MCF 10A (cell line): ENCODE measurements at regions not wholly inside any gene's neighbourhood (a gene's known extent, or its start where the extent isn't known, plus 50 kb on each side); places are given as distances from the start of the nearest gene placed in this dataset.
A peak's percentile ranks its signal among the peaks of the same experiment; 100 is the strongest.

ENCODE experiments used
- BruUV-seq: library from RNA; stranded (reverse); fragments of 400-500 nt; replicated peaks from 2 replicates; lab custom pipeline; 2021; lab: Mats Ljungman, UMichigan
- CTCF ChIA-PET: fragments of 300-600 bp; sonication (Branson Sonifier 250); formaldehyde crosslinking; extraction: SDS; loops from one replicate; lab custom pipeline; 2021; ENCODE audit warnings: antibody characterized with exemption, inconsistent platforms; lab: Yijun Ruan, JAX
- POLR2A ChIA-PET: fragments of 300-600, 350-650 bp; sonication (Branson Sonifier 250); formaldehyde crosslinking; extraction: SDS; loops from one replicate; lab custom pipeline; 2020; ENCODE audit warnings: antibody characterized with exemption, inconsistent platforms; lab: Yijun Ruan, JAX
- DNase-seq: peaks from one replicate; pipeline ENCODE4 v3.0.0-alpha.2; 2018; ENCODE audit not compliant: unreplicated experiment
- H3K27ac Mint-ChIP-seq: one replicate; pipeline ENCODE4 v1.8.0; 2022; ENCODE audit warnings: mild to moderate bottlenecking, low read depth, mixed read lengths; ENCODE audit not compliant: unreplicated experiment
- H3K27me3 Mint-ChIP-seq: one replicate; pipeline ENCODE4 v1.8.0; 2022; ENCODE audit warnings: mixed read lengths; ENCODE audit not compliant: insufficient read depth, unreplicated experiment
- H3K36me3 Mint-ChIP-seq: one replicate; pipeline ENCODE4 v1.8.0; 2022; ENCODE audit warnings: mild to moderate bottlenecking, moderate library complexity, mixed read lengths; ENCODE audit not compliant: insufficient read depth, unreplicated experiment
- H3K4me1 Mint-ChIP-seq: one replicate; pipeline ENCODE4 v1.8.0; 2022; ENCODE audit warnings: mixed read lengths; ENCODE audit not compliant: insufficient read depth, unreplicated experiment
- H3K4me3 Mint-ChIP-seq: one replicate; pipeline ENCODE4 v1.8.0; 2022; ENCODE audit warnings: mild to moderate bottlenecking, moderate library complexity, mixed read lengths; ENCODE audit not compliant: unreplicated experiment
- H3K9me3 Mint-ChIP-seq: one replicate; pipeline ENCODE4 v1.8.0; 2022; ENCODE audit warnings: mixed read lengths; ENCODE audit not compliant: unreplicated experiment
- intact Hi-C: fragments of 100-400 bp; cut with micrococcal nuclease; formaldehyde crosslinking; loops from 2 replicates; pipeline ENCODE4 v1.14.1; 2022
- TF ChIP-seq, protein P1 (sequence below): fragments of 200-600 bp; IDR thresholded peaks from one replicate; pipeline ENCODE4 v1.8.0; 2022; ENCODE audit warnings: antibody characterized with exemption, mild to moderate bottlenecking; ENCODE audit not compliant: unreplicated experiment

DNA sequence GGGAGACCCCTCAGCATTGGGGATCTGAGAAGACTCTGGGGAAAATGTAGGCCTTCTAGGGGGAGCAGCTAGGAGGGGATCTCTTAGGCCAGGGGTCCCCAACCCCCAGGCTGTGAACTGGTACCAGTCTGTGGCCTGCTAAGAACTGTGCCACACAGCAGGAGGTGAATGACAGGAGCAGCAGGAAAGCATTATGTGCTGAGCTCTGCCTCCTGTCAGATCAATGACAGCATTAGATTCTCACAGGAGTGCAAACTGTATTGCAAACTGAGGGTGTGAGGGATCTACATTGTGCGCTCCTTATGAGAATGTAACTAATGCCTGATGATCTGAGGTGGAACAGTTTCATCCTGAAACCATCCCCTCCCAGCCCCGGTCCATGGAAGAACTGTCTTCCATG, 127.3 kb downstream of the SCG2 start:
- POLR2A ChIA-PET = interaction anchor here (0.7 kb wide), 1 partner anchor 110 kb away, joined by 3 read pairs; no protein-coding TSS in a partner anchor
- TF ChIP-seq, protein P1, sequence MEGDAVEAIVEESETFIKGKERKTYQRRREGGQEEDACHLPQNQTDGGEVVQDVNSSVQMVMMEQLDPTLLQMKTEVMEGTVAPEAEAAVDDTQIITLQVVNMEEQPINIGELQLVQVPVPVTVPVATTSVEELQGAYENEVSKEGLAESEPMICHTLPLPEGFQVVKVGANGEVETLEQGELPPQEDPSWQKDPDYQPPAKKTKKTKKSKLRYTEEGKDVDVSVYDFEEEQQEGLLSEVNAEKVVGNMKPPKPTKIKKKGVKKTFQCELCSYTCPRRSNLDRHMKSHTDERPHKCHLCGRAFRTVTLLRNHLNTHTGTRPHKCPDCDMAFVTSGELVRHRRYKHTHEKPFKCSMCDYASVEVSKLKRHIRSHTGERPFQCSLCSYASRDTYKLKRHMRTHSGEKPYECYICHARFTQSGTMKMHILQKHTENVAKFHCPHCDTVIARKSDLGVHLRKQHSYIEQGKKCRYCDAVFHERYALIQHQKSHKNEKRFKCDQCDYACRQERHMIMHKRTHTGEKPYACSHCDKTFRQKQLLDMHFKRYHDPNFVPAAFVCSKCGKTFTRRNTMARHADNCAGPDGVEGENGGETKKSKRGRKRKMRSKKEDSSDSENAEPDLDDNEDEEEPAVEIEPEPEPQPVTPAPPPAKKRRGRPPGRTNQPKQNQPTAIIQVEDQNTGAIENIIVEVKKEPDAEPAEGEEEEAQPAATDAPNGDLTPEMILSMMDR = no peak
- no peak for DNase-seq
- H3K27ac Mint-ChIP-seq = no peak overlapping the region
- H3K36me3 Mint-ChIP-seq = no peaks in the 10 kb centered on the region
- no peaks in the 10 kb centered on the region for H3K9me3 Mint-ChIP-seq
- H3K4me3 Mint-ChIP-seq = no peak overlapping the region
- CTCF ChIA-PET = interaction anchor here (0.6 kb wide), 1 partner anchor 708 kb away, joined by 3 read pairs; no protein-coding TSS in a partner anchor
- no TSS peak for BruUV-seq
- intact Hi-C loops = no loop called here
- peaks cover 6% of the 10 kb centered on the region for H3K4me1 Mint-ChIP-seq
- no peaks in the 10 kb centered on the region for H3K27me3 Mint-ChIP-seq

DNA sequence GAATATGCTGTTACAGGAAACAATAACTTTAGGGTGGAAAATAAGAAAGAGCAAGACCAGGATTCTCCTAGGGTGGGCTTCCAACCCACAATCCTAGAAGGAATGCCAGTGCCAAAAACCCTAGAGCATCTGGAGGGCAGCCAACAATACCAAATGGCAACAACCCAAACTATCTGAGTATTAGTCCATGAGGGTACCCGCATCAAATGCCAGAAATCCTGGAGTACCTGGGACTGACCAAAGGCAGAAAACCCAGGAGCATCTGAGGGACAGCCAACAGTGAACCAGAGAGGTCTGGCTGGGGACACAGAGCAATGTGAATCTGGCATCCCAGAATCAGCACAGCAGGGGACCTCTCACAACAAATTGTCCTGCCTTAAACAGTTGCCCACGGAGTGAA, 126.3 kb downstream of the SCG2 start:
- Mint-ChIP-seq H3K27ac (no peak overlapping the region), H3K36me3 (no peaks in the 10 kb centered on the region), H3K4me1 (peaks cover 6% of the 10 kb centered on the region), H3K9me3 (no peaks in the 10 kb centered on the region), H3K27me3 (no peaks in the 10 kb centered on the region), H3K4me3 (no peak overlapping the region)
- intact Hi-C loops = no loop called here
- TF ChIP-seq, protein P1 = no peak
- BruUV-seq = no TSS peak
- ChIA-PET POLR2A (no interaction called here), CTCF (no interaction called here)
- DNase-seq = no peak

DNA sequence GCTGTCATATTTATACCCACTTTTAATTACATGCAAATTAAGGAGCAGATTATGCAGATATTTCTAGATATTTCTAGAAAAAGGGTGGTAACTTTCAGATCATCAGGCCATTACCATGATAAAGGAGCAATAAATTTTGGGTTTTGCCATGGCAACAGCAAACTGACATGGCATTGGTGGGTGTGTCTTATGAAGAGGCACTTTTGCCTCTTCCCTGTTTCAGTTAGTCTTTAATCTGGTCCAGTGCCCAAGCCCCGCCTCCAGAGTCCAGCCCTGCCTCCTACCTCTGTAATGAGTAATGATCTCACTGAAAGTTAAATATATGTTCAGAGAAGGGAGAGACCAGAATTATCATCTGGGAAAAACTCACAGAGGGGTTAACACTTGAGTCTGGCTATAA, 124.8 kb downstream of the SCG2 start:
- BruUV-seq = no TSS peak
- TF ChIP-seq, protein P1 = no peak
- Mint-ChIP-seq H3K36me3 (no peaks in the 10 kb centered on the region), H3K4me3 (no peak overlapping the region), H3K9me3 (no peaks in the 10 kb centered on the region), H3K4me1 (peaks cover 6% of the 10 kb centered on the region), H3K27me3 (no peaks in the 10 kb centered on the region), H3K27ac (no peak overlapping the region)
- DNase-seq = peak; percentile 34
- ChIA-PET POLR2A (no interaction called here), CTCF (no interaction called here)
- intact Hi-C loops = no loop called here

DNA sequence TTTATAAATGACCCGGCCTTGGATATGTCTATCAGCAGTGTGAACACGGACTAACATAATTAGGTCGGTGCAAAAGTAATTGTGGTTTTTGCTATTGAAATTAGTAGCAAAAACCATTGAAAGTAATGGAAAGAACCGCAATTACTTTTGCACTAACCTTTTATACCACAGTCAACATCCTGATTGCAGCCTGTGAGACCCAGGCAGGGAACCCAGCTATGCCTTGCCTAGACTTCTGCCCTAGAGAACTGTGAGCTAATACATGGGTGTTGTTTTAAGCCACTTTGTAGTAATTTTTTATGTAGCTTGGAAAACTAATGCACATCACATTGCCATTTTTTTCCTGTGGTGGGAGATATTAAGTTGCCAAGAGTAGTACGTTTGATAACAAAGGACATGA, 120.7 kb downstream of the SCG2 start:
- no TSS peak for BruUV-seq
- peaks cover 6% of the 10 kb centered on the region for H3K4me1 Mint-ChIP-seq
- intact Hi-C loops = no loop called here
- no peaks in the 10 kb centered on the region for H3K27me3 Mint-ChIP-seq
- H3K27ac Mint-ChIP-seq = no peak overlapping the region
- DNase-seq = no peak
- no peak overlapping the region for H3K4me3 Mint-ChIP-seq
- no peaks in the 10 kb centered on the region for H3K36me3 Mint-ChIP-seq
- ChIA-PET CTCF (no interaction called here), POLR2A (no interaction called here)
- TF ChIP-seq, protein P1 = no peak
- no peaks in the 10 kb centered on the region for H3K9me3 Mint-ChIP-seq
